ENCODE measurements at regions not wholly inside any gene's neighbourhood (a gene's known extent, or its start where the extent isn't known, plus 50 kb on each side); places are given as distances from the start of the nearest gene placed in this dataset.

GRCh38 chr1:38536089-38536488, 323.5 kb downstream of the RRAGC start:
- DNase-seq, result no peak

GRCh38 chr1:38534473-38534823, 325.1 kb downstream of the RRAGC start:
- DNase-seq, result no peak

GRCh38 chr1:38533772-38534472, 325.6 kb downstream of the RRAGC start:
- no peak for DNase-seq

- DNase-seq, result no peak
Measured at GRCh38 chr1:38530957-38531356, 328.6 kb downstream of the RRAGC start.

- no peak for DNase-seq
Measured at GRCh38 chr1:38529946-38530345, 329.6 kb downstream of the RRAGC start.

GRCh38 chr1:38529391-38529790, 330.2 kb downstream of the RRAGC start:
- no peak for DNase-seq

GRCh38 chr1:38528623-38529022, 330.9 kb downstream of the RRAGC start:
- DNase-seq, result no peak

GRCh38 chr1:38527373-38527966, 332.1 kb downstream of the RRAGC start:
- DNase-seq, result no peak

- DNase-seq, result no peak
Measured at GRCh38 chr1:38526046-38526445, 333.5 kb downstream of the RRAGC start.

- DNase-seq, result no peak
Measured at GRCh38 chr1:38525343-38526043, 334.1 kb downstream of the RRAGC start.

GRCh38 chr1:38524025-38524641, 335.4 kb downstream of the RRAGC start:
- no peak for DNase-seq

- no peak for DNase-seq
Measured at GRCh38 chr1:38523568-38523939, 336.0 kb downstream of the RRAGC start.

- no peak for DNase-seq
Measured at GRCh38 chr1:38522915-38523567, 336.5 kb downstream of the RRAGC start.

GRCh38 chr1:38516560-38516959, 343.0 kb downstream of the RRAGC start:
- DNase-seq, result no peak

- no peak for DNase-seq
Measured at GRCh38 chr1:38512789-38513188, 346.8 kb downstream of the RRAGC start.

- no peak for DNase-seq
Measured at GRCh38 chr1:38512024-38512767, 347.4 kb downstream of the RRAGC start.

- no peak for DNase-seq
Measured at GRCh38 chr1:38508232-38508631, 351.3 kb downstream of the RRAGC start.

GRCh38 chr1:38507563-38507962, 352.0 kb downstream of the RRAGC start:
- DNase-seq, result no peak

GRCh38 chr1:38505944-38506343, 353.6 kb downstream of the RRAGC start:
- DNase-seq, result no peak

GRCh38 chr1:38502758-38503157, 356.8 kb downstream of the RRAGC start:
- no peak for DNase-seq

GRCh38 chr1:38500891-38501290, 358.7 kb downstream of the RRAGC start:
- no peak for DNase-seq

- no peak for DNase-seq
Measured at GRCh38 chr1:38500352-38500751, 359.2 kb downstream of the RRAGC start.

GRCh38 chr1:38498686-38499085, 360.9 kb downstream of the RRAGC start:
- DNase-seq, result no peak
